SK-N-MC (cell line): ENCODE measurements at regions not wholly inside any gene's neighbourhood (a gene's known extent, or its start where the extent isn't known, plus 50 kb on each side); places are given as distances from the start of the nearest gene placed in this dataset.

Experiments used
- DNase-seq: peaks from one replicate; pipeline ENCODE4 v3.0.0-alpha.2; 2011; ENCODE audit warnings: low read depth, low spot score
- H3K27ac ChIP-seq: fragments of 200-600 bp; sonication (generic); 2 replicates; pipeline ENCODE4 v1.5.1; 2016; ENCODE audit warnings: mixed run types
- H3K36me3 ChIP-seq: fragments of 200-600 bp; sonication (generic); 2 replicates; pipeline ENCODE4 v1.6.1; 2017; ENCODE audit warnings: antibody characterized with exemption, low read length, mixed read lengths; ENCODE audit not compliant: insufficient read depth
- H3K4me3 ChIP-seq: fragments of 200-600 bp; sonication (generic); 2 replicates; pipeline ENCODE4 v1.5.1; 2016
- H3K9ac ChIP-seq: fragments of 200-600 bp; sonication (generic); 2 replicates; pipeline ENCODE4 v1.8.0; 2017; ENCODE audit warnings: mixed run types, mixed read lengths; ENCODE audit not compliant: insufficient read length
- H3K9me3 ChIP-seq: fragments of 200-600 bp; sonication (generic); 2 replicates; pipeline ENCODE4 v1.6.1; 2017; ENCODE audit warnings: low read depth, mild to moderate bottlenecking, antibody characterized with exemption, low read length, moderate library complexity, mixed read lengths
- EZH2 ChIP-seq: fragments of 200-600 bp; sonication (generic); IDR thresholded peaks from one replicate; pipeline ENCODE4 v1.6.1; 2017; ENCODE audit warnings: antibody characterized with exemption
- FOXP2 ChIP-seq: optimal IDR thresholded peaks from 2 replicates; pipeline ENCODE3; 2011; ENCODE audit warnings: mild to moderate bottlenecking, moderate library complexity; ENCODE audit not compliant: insufficient read depth; ENCODE audit errors: extremely low read length, control extremely low read depth
- POLR2AphosphoS5 ChIP-seq: IDR thresholded peaks from 2 replicates; pipeline ENCODE4 v1.6.1; 2012; ENCODE audit warnings: mild to moderate bottlenecking, low read depth, low read length, borderline replicate concordance

DNA sequence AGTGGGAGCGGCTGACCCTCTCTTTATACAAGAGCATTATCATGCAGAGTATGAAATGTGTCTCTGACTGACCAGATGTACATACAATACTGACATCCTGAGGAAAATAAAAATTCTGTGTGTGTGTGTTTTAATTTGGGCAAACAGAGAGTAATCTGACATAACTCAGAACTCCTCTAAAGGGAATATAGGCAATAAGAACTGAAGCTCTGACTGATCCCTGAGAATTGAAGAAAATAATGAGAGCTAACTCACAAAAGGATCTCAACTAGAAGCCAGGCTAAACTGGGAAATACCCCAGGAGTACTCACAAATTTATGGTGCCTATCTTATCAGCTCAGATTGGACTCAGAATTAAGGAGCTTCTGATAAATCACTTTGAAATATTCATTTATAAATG, 539.9 kb downstream of the OLFM4 start:
- Histone ChIP-seq H3K36me3 (no peaks in the 10 kb centered on the region), H3K4me3 (no peak overlapping the region), H3K27ac (no peak overlapping the region), H3K9me3 (no peaks in the 10 kb centered on the region), H3K9ac (no peak overlapping the region)
- TF ChIP-seq EZH2: no peak
- TF ChIP-seq FOXP2: no peak
- no peak for TF ChIP-seq POLR2AphosphoS5
- DNase-seq: no peak

DNA sequence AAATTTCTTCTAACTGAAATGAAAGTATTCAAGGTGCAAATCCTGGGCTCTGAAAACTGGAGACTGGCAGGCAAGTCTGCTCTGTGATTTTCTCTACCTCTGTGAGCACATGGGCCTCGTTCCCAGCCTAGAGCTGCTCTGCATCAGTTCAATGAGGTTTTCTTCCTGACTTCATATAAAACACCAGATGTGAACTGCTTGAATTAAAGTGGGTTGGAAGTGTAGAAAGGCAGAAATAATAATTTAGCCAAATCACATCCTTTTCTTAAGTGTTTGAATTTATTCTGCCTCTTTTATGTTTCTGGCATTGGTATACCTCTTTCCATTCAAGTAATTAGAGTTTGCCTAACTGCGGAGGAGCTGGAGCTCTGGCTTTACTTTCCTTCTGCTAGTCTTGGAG, 540.8 kb downstream of the OLFM4 start:
- no peak for DNase-seq
- Histone ChIP-seq H3K9ac (no peak overlapping the region), H3K4me3 (no peak overlapping the region), H3K36me3 (no peaks in the 10 kb centered on the region), H3K27ac (no peak overlapping the region), H3K9me3 (no peaks in the 10 kb centered on the region)
- TF ChIP-seq EZH2: no peak
- no peak for TF ChIP-seq FOXP2
- no peak for TF ChIP-seq POLR2AphosphoS5

GRCh38 chr13:53601113-53601512, 572.5 kb downstream of the OLFM4 start:
- Histone ChIP-seq H3K9me3 (no peaks in the 10 kb centered on the region), H3K4me3 (no peak overlapping the region), H3K27ac (no peak overlapping the region), H3K9ac (no peak overlapping the region), H3K36me3 (no peaks in the 10 kb centered on the region)
- TF ChIP-seq POLR2AphosphoS5 (no peak), FOXP2 (no peak), EZH2 (no peak)
- DNase-seq: no peak

DNA sequence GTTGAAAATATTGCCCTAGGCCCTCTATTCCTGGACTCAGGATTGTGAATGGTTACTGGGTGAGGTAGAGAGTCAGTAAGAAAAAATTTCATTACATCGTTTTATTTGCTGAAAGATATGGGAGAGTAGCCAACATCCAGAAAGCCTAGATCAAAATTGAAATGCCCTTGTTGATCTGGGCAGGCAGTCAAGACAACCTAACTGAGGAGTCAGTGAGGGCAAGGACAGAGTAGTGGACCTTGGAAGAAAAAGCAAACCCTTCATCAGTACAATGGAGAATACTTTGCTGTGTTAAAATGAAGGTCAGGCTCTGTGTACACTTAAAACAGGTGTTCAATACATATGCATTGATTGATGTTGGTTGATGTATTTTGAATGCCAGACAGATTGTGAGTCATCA, 576.7 kb downstream of the OLFM4 start:
- H3K9ac ChIP-seq: no peak overlapping the region
- no peak overlapping the region for H3K4me3 ChIP-seq
- no peaks in the 10 kb centered on the region for H3K36me3 ChIP-seq
- no peaks in the 10 kb centered on the region for H3K9me3 ChIP-seq
- no peak for DNase-seq
- no peak for TF ChIP-seq POLR2AphosphoS5
- no peak for TF ChIP-seq FOXP2
- H3K27ac ChIP-seq: no peak overlapping the region

- no peak overlapping the region for H3K27ac ChIP-seq
- no peak for DNase-seq
Measured at GRCh38 chr13:53612200-53612599, 583.6 kb downstream of the OLFM4 start.

DNA sequence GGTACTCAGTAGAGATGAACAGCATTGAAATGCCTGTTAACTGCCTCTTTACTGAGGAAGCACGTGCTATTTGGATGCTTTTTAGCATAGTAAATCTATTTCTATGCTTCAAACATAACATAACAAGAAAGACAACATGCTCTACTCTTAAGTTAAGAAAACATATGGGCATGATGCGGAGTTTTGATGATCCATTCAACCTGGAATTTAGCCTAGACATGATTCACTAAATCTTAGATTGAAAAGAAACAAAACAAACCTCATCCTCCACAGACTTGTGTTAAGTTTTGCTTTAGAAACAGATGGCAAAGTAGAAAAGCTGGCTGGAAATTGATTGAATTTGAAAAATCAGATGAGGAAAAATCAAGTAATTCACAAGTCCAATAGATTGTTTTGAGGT, 593.8 kb downstream of the OLFM4 start:
- Histone ChIP-seq H3K4me3 (no peak overlapping the region), H3K9me3 (no peaks in the 10 kb centered on the region), H3K9ac (no peak overlapping the region), H3K36me3 (no peaks in the 10 kb centered on the region), H3K27ac (no peak overlapping the region)
- no peak for DNase-seq
- TF ChIP-seq EZH2 (no peak), POLR2AphosphoS5 (no peak), FOXP2 (no peak)

More at GRCh38 chr13:53612200-53612599, 583.6 kb downstream of the OLFM4 start:
- TF ChIP-seq EZH2: no peak
- TF ChIP-seq POLR2AphosphoS5: no peak
- no peak for TF ChIP-seq FOXP2
- no peaks in the 10 kb centered on the region for H3K9me3 ChIP-seq
- H3K4me3 ChIP-seq: no peak overlapping the region
- no peaks in the 10 kb centered on the region for H3K36me3 ChIP-seq
- H3K9ac ChIP-seq: no peak overlapping the region

DNA sequence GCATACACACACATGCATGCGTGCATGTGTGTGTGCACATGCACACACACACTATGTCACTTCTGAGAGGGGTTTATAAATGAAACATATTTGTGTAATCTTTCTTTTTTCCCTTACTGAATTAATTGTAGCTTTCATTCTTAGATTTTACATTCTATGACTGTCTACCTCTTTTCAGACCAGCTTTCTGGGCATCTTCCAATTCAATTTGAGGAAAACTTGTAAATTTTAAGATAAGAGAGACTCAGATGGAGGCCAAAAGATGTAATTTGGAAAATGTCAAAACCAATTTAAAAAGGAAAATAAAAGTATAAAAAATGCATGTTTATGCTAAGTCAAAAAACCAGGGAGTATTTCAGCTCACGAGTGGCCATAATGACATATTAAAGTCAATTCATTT, 594.5 kb downstream of the OLFM4 start:
- Histone ChIP-seq H3K9ac (no peak overlapping the region), H3K9me3 (no peaks in the 10 kb centered on the region), H3K4me3 (no peak overlapping the region), H3K27ac (no peak overlapping the region), H3K36me3 (no peaks in the 10 kb centered on the region)
- no peak for DNase-seq
- no peak for TF ChIP-seq POLR2AphosphoS5
- TF ChIP-seq FOXP2: no peak
- no peak for TF ChIP-seq EZH2

DNA sequence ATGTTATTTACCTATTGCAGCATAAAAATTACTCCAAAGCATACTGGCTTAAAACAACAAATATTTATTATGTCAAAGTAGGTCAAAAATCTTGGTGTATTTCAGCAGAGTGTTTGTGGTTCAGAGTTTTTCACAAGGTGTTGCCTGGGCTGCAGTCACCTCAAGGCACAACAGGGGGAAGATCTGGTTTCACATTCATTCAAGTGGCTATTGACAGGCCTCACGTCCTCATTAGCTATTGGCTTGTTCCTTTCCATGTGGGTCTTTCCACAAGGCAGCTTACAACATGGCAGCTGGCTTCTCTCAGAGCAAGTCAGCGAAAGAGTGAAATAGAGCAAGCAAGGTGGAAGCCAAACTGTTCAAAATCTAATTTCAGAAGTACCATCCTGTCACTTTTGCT, 602.9 kb downstream of the OLFM4 start:
- TF ChIP-seq FOXP2 (no peak), EZH2 (no peak), POLR2AphosphoS5 (no peak)
- H3K9me3 ChIP-seq: no peaks in the 10 kb centered on the region
- no peak overlapping the region for H3K27ac ChIP-seq
- no peak overlapping the region for H3K4me3 ChIP-seq
- no peak for DNase-seq
- no peak overlapping the region for H3K9ac ChIP-seq
- H3K36me3 ChIP-seq: no peaks in the 10 kb centered on the region

GRCh38 chr13:53638040-53638439, 609.4 kb downstream of the OLFM4 start:
- no peak for DNase-seq
- no peak overlapping the region for H3K27ac ChIP-seq
- no peaks in the 10 kb centered on the region for H3K36me3 ChIP-seq
- H3K9me3 ChIP-seq: no peaks in the 10 kb centered on the region
- H3K4me3 ChIP-seq: no peak overlapping the region
- no peak overlapping the region for H3K9ac ChIP-seq
- no peak for TF ChIP-seq POLR2AphosphoS5
- no peak for TF ChIP-seq EZH2
- TF ChIP-seq FOXP2: no peak
